CD4-positive, alpha-beta T cell (primary cell): ENCODE measurements at regions not wholly inside any gene's neighbourhood (a gene's known extent, or its start where the extent isn't known, plus 50 kb on each side); places are given as distances from the start of the nearest gene placed in this dataset.

ENCODE experiments used
- ATAC-seq: fragments of 200-7000 bp; cut with Tn5 transposase; one replicate; pipeline ENCODE4 v1.10.0; 2022; ENCODE audit warnings: mild to moderate bottlenecking; ENCODE audit not compliant: poor library complexity
- CTCF ChIA-PET: fragments of 350-600 bp; sonication (Branson Sonifier 250); formaldehyde crosslinking; loops from one replicate; lab custom pipeline; 2021; ENCODE audit warnings: antibody characterized with exemption, inconsistent platforms; lab: Charles Lee
- POLR2A ChIA-PET: fragments of 350-600 bp; sonication (Branson Sonifier 250); formaldehyde crosslinking; loops from one replicate; lab custom pipeline; 2021; ENCODE audit warnings: antibody characterized with exemption, inconsistent platforms; lab: Charles Lee
- DNase-seq, 14 experiments: peaks; one replicate each; pipeline ENCODE4 v3.0.0-alpha.2; 2013 to 2020; ENCODE audit warnings: mixed read lengths in 2 of 14
- H3K27ac ChIP-seq, 2 donors: one replicate each; pipeline versions ENCODE4 v1.5.1 to v1.7.0; 2013; ENCODE audit warnings: low read length in 2 of 2, low read depth in 1 of 2, mild to moderate bottlenecking in 1 of 2
- H3K27me3 ChIP-seq, 2 experiments: 1 replicate in 1 of 2; 2 replicates in 1 of 2; pipeline versions ENCODE4 v1.6.1 to v1.7.0; 2013; ENCODE audit warnings: low read length in 2 of 2, control low read depth in 1 of 2, mild to moderate bottlenecking in 1 of 2, moderate library complexity in 1 of 2; ENCODE audit not compliant: insufficient read depth in 2 of 2, control insufficient read depth in 1 of 2
- H3K36me3 ChIP-seq: one replicate; pipeline ENCODE4 v1.6.1; 2013; ENCODE audit warnings: low read length, control low read depth; ENCODE audit not compliant: insufficient read depth
- H3K4me1 ChIP-seq: one replicate; pipeline ENCODE4 v1.6.1; 2013; ENCODE audit warnings: low read length, control low read depth; ENCODE audit not compliant: insufficient read depth
- H3K4me3 ChIP-seq: one replicate; pipeline ENCODE4 v1.5.1; 2013; ENCODE audit warnings: mild to moderate bottlenecking, low read length, moderate library complexity
- H3K9me3 ChIP-seq, 2 experiments: 1 replicate in 1 of 2; 2 replicates in 1 of 2; pipeline versions ENCODE4 v1.6.1 to v1.7.0; 2013; ENCODE audit warnings: low read length in 2 of 2, mild to moderate bottlenecking in 2 of 2, control low read depth in 1 of 2, moderate library complexity in 1 of 2; ENCODE audit not compliant: control insufficient read depth in 1 of 2, insufficient read depth in 1 of 2
- H3K27ac Mint-ChIP-seq: one replicate; pipeline ENCODE4 v1.8.0; 2020; ENCODE audit warnings: mixed read lengths
- H3K27me3 Mint-ChIP-seq: one replicate; pipeline ENCODE4 v1.8.0; 2021; ENCODE audit warnings: mixed read lengths
- H3K36me3 Mint-ChIP-seq: one replicate; pipeline ENCODE4 v1.8.0; 2021; ENCODE audit warnings: low read depth, mixed read lengths
- H3K4me1 Mint-ChIP-seq: one replicate; pipeline ENCODE4 v1.8.0; 2021; ENCODE audit warnings: low read depth, mixed read lengths
- H3K4me3 Mint-ChIP-seq: one replicate; pipeline ENCODE4 v1.8.0; 2020; ENCODE audit warnings: mild to moderate bottlenecking, mixed read lengths
- H3K9me3 Mint-ChIP-seq: one replicate; pipeline ENCODE4 v1.8.0; 2020; ENCODE audit warnings: mixed read lengths
- intact Hi-C, 2 experiments: fragments of 100-400 bp; cut with DNase I in 1 of 2; cut with micrococcal nuclease in 1 of 2; formaldehyde crosslinking; loops; one replicate each; pipeline versions ENCODE4 v1.15.1 to v1.9.0; 2023 to 2025; cut with DNase I, micrococcal nuclease
- TF ChIP-seq, protein P1 (sequence below): fragments of 200-600 bp; IDR thresholded peaks from one replicate; pipeline ENCODE4 v1.8.0; 2022; ENCODE audit warnings: antibody characterized with exemption, mild to moderate bottlenecking

DNA sequence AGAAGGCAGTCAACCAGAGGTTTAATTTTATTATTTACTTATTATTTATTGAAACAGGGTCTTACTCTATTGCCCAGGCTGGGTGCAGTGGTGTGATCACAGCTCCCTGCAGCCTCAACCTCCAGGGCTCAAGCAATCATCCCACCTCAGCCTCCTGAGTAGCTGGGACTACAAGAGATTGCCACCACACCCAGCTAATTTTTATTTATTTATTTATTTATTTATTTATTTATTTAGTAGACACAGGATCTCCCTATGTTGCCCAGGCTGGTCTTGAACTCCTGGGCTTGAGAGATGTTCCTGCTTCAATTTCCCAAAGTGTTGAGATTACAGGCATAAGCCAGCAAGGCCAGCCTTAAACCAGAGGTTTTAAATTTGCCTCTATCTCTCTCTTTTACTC is 83.1 kb downstream of the RCN1 start:
- no peaks in the 10 kb centered on the region for H3K9me3 Mint-ChIP-seq
- Histone ChIP-seq H3K27ac (no peak overlapping the region), H3K36me3 (no peaks in the 10 kb centered on the region), H3K4me1 (no peaks in the 10 kb centered on the region), H3K27me3 (no peaks in the 10 kb centered on the region), H3K4me3 (no peak overlapping the region), H3K9me3 (no peaks in the 10 kb centered on the region)
- H3K36me3 Mint-ChIP-seq: no peaks in the 10 kb centered on the region
- no peak overlapping the region for H3K27ac Mint-ChIP-seq
- peaks cover 5% of the 10 kb centered on the region for H3K4me1 Mint-ChIP-seq
- POLR2A ChIA-PET: no interaction called here
- no peak for DNase-seq
- TF ChIP-seq, protein P1, sequence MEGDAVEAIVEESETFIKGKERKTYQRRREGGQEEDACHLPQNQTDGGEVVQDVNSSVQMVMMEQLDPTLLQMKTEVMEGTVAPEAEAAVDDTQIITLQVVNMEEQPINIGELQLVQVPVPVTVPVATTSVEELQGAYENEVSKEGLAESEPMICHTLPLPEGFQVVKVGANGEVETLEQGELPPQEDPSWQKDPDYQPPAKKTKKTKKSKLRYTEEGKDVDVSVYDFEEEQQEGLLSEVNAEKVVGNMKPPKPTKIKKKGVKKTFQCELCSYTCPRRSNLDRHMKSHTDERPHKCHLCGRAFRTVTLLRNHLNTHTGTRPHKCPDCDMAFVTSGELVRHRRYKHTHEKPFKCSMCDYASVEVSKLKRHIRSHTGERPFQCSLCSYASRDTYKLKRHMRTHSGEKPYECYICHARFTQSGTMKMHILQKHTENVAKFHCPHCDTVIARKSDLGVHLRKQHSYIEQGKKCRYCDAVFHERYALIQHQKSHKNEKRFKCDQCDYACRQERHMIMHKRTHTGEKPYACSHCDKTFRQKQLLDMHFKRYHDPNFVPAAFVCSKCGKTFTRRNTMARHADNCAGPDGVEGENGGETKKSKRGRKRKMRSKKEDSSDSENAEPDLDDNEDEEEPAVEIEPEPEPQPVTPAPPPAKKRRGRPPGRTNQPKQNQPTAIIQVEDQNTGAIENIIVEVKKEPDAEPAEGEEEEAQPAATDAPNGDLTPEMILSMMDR: no peak
- H3K4me3 Mint-ChIP-seq: no peak overlapping the region
- intact Hi-C loops: loop anchor here in 1 of 2 experiments (10.0 kb wide), 1 partner anchor 679 kb away; no protein-coding TSS in a partner anchor
- H3K27me3 Mint-ChIP-seq: no peaks in the 10 kb centered on the region
- CTCF ChIA-PET: no interaction called here
- no peak for ATAC-seq

GRCh38 chr11:32176223-32176934 is 85.5 kb downstream of the RCN1 start:
- DNase-seq: peak; percentile 46 to 86 (median 68)
- POLR2A ChIA-PET: interaction anchor here (0.6 kb wide), 1 partner anchor 8 kb away, joined by 3 read pairs; no protein-coding TSS in a partner anchor
- no peaks in the 10 kb centered on the region for H3K9me3 ChIP-seq

DNA sequence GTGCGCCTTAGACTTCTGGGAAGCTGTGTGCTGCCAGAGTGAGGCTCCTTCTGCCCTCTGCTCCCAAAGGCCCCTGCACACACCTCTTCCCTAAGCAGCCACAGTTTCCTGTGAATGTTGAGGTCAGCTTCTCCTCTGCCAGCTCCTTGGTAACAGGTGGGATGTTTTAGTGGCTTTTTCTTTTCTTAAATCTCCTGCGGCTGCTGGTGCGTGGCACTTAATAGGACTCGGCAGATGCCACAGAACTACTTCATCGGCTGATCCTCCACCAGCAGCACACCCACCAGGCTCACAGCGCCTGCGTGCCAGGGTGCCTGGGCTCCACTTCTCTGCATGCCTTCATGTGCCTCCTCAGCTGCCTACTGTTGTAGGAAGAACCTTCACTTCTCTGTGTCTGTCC is 87.8 kb downstream of the RCN1 start:
- H3K27ac Mint-ChIP-seq: no peak overlapping the region
- H3K27ac ChIP-seq: no peak overlapping the region
- CTCF ChIA-PET: no interaction called here

More at GRCh38 chr11:32176223-32176934, 85.5 kb downstream of the RCN1 start:
- ATAC-seq: peak; percentile 60
- Mint-ChIP-seq H3K27ac (no peak overlapping the region), H3K4me1 (no peaks in the 10 kb centered on the region), H3K27me3 (no peaks in the 10 kb centered on the region), H3K9me3 (no peaks in the 10 kb centered on the region), H3K36me3 (no peaks in the 10 kb centered on the region), H3K4me3 (no peak overlapping the region)
- no peak overlapping the region for H3K27ac ChIP-seq
- H3K36me3 ChIP-seq: no peaks in the 10 kb centered on the region
- no peaks in the 10 kb centered on the region for H3K4me1 ChIP-seq
- TF ChIP-seq, protein P1: peak; percentile 92
- H3K27me3 ChIP-seq: no peaks in the 10 kb centered on the region
- intact Hi-C loops: loop anchor here (1.0 to 10.0 kb wide), 7 partner anchors 124 to 1829 kb away; no protein-coding TSS in a partner anchor
- CTCF ChIA-PET: interaction anchor here (0.7 to 3.4 kb wide), 13 partner anchors 9 to 935 kb away, joined by 3 to 23 read pairs (median 4); no protein-coding TSS in a partner anchor
- no peak overlapping the region for H3K4me3 ChIP-seq

More for the DNA sequence above, 87.8 kb downstream of the RCN1 start:
- no peak for DNase-seq
- H3K9me3 Mint-ChIP-seq: no peaks in the 10 kb centered on the region
- no peak overlapping the region for H3K4me3 ChIP-seq
- no peaks in the 10 kb centered on the region for H3K4me1 Mint-ChIP-seq
- no peaks in the 10 kb centered on the region for H3K36me3 Mint-ChIP-seq
- TF ChIP-seq, protein P1: no peak
- POLR2A ChIA-PET: no interaction called here
- no peaks in the 10 kb centered on the region for H3K27me3 Mint-ChIP-seq
- no peaks in the 10 kb centered on the region for H3K36me3 ChIP-seq
- H3K4me3 Mint-ChIP-seq: no peak overlapping the region
- H3K27me3 ChIP-seq: peaks cover 0 to 3% of the 10 kb centered on the region in 2 experiments
- no peaks in the 10 kb centered on the region for H3K4me1 ChIP-seq
- H3K9me3 ChIP-seq: no peaks in the 10 kb centered on the region
- intact Hi-C loops: loop anchor here (5.0 to 10.0 kb wide), 4 partner anchors 684 to 1831 kb away; no protein-coding TSS in a partner anchor
- no peak for ATAC-seq
